Choroid plexus epithelial cell (primary cell): ENCODE measurements at regions not wholly inside any gene's neighbourhood (a gene's known extent, or its start where the extent isn't known, plus 50 kb on each side); places are given as distances from the start of the nearest gene placed in this dataset.
"Not testable (repeated sequence)": the region's sequence is repeated elsewhere in the genome, so short reads cannot be mapped to it uniquely, and the experiment has no call there.

Source experiments
- DNase-seq: peaks from one replicate; pipeline ENCODE4 v3.0.0-alpha.2; 2010; ENCODE audit warnings: low read depth
- H3K4me3 ChIP-seq: 2 replicates; pipeline ENCODE4 v1.5.1; 2011; ENCODE audit warnings: low read depth, mild to moderate bottlenecking, control low read depth, low read length, moderate library complexity
- CTCF ChIP-seq: conservative IDR thresholded peaks from 2 replicates; pipeline ENCODE4 v1.5.1; 2011; ENCODE audit warnings: low read depth, mild to moderate bottlenecking, control low read depth, inconsistent platforms, low read length, moderate library complexity

- H3K4me3 ChIP-seq, result no peak overlapping the region
- no peak for TF ChIP-seq CTCF
- DNase-seq, result no peak
These were observed 55.1 kb downstream of the ID4 start for GRCh38 chr6:19892260-19892659.

DNA sequence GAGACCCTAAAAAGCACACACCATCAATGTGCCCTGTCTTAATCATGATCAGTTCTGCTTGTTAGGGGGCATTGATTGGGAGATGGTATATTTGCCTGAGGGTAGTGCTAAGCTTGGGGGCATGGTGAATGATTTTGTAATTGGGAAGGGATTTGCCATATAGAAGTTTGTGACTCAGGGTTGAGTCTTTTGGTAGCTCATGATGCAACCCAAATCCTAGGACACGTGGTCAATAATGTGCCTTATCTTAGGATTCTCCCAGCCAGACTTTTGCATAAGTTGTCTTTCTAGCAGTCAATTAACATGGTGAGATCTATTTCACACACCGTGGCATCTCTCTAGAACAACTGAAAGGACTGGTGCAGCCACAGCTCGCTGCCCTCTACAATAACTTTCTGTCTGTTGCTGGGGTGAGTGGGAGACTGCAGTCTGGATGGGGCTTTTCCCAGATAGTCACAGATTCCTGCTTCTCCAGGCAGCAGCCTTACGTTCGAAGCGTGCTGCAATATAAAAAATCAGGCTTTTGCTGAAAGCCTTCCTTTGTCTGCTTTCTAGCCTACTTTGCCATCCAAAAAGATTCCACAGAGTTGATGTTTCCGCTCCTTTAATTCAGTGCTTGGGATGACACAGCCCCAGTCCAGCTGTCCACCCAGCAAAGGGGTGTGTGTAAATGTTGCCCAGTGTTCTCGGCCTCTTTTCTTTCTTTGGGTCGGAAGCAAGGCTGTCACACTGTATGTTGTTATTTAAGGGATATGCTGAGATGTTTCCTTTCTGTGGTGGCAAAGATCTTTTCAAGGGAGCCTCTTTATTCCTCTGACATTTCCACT is 58.9 kb downstream of the ID4 start:
- no peak for DNase-seq
- no peak for TF ChIP-seq CTCF
- no peak overlapping the region for H3K4me3 ChIP-seq

- no peak for TF ChIP-seq CTCF
- no peak overlapping the region for H3K4me3 ChIP-seq
- no peak for DNase-seq
These were observed 59.5 kb downstream of the ID4 start for GRCh38 chr6:19896693-19897010.

GRCh38 chr6:19898141-19898740 is 61.1 kb downstream of the ID4 start:
- TF ChIP-seq CTCF, result no peak
- DNase-seq, result no peak
- no peak overlapping the region for H3K4me3 ChIP-seq

GRCh38 chr6:19902201-19902600 is 65.0 kb downstream of the ID4 start:
- no peak overlapping the region for H3K4me3 ChIP-seq
- no peak for TF ChIP-seq CTCF
- DNase-seq, result no peak

DNA sequence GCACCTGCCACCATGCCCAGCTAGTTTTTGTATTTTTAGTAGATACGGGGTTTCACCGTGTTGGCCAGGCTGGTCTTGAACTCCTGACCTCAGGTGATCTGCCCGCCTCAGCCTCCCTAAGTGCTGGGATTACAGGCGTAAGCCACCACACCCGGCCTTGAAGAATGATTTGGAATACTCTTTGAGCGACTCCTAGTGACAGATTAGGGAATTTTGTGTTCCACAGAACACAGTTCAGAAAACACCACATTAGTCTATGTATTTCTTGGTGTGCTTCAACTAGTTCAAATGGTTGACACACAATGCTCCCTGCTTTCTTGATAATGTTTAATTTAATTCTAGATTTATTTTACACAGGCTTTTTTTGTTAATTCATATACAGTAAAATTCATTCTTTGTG is 67.2 kb downstream of the ID4 start:
- not testable (repeated sequence) for DNase-seq

GRCh38 chr6:19905584-19905983 is 68.4 kb downstream of the ID4 start:
- no peak for TF ChIP-seq CTCF
- DNase-seq, result no peak
- H3K4me3 ChIP-seq, result no peak overlapping the region

More for the DNA sequence above, 67.2 kb downstream of the ID4 start:
- not testable (repeated sequence) for H3K4me3 ChIP-seq
